Endothelial cell of umbilical vein (primary cell): ENCODE measurements at regions not wholly inside any gene's neighbourhood (a gene's known extent, or its start where the extent isn't known, plus 50 kb on each side); places are given as distances from the start of the nearest gene placed in this dataset.

Source experiments
- BruUV-seq: library from RNA; stranded (reverse); fragments of 400-500 nt; replicated peaks from 2 replicates; lab custom pipeline; 2021; lab: Mats Ljungman, UMichigan
- CTCF ChIA-PET: fragments of 300-600, 350-600 bp; sonication (Branson Sonifier 250); formaldehyde crosslinking; loops from one replicate; lab custom pipeline; 2021; ENCODE audit warnings: antibody characterized with exemption, inconsistent platforms; lab: Charles Lee
- POLR2A ChIA-PET: fragments of 300-600, 350-600 bp; sonication (Branson Sonifier 250); formaldehyde crosslinking; loops from one replicate; lab custom pipeline; 2021; ENCODE audit warnings: antibody characterized with exemption, inconsistent platforms; lab: Charles Lee
- DNase-seq: peaks from one replicate; pipeline ENCODE4 v3.0.0-alpha.2; 2011; ENCODE audit warnings: low read depth, low spot score
- FAIRE-seq: peaks from 2 replicates; lab custom pipeline; 2011; peaks lifted over from hg19 to GRCh38; lab: Jason Lieb, UNC
- H2AFZ ChIP-seq: 2 replicates; pipeline ENCODE4 v1.6.0; 2012; ENCODE audit warnings: low read depth, low read length, control low read depth, inconsistent platforms
- H3K27ac ChIP-seq: 2 replicates; pipeline ENCODE4 v1.5.1; 2011; ENCODE audit warnings: low read depth, mild to moderate bottlenecking, control low read depth, low read length, moderate library complexity; ENCODE audit not compliant: insufficient read depth
- H3K27me3 ChIP-seq, 2 experiments: 2 replicates each; pipeline versions ENCODE4 v1.6.0 to v1.6.1; 2011; ENCODE audit warnings: low read length in 2 of 2, mixed read lengths in 1 of 2; ENCODE audit not compliant: control insufficient read depth in 2 of 2, insufficient read depth in 2 of 2
- H3K36me3 ChIP-seq, 2 experiments: 2 replicates in 1 of 2; 3 replicates in 1 of 2; pipeline ENCODE4 v1.5.1; 2011; ENCODE audit warnings: low read length in 2 of 2, mild to moderate bottlenecking in 1 of 2, moderate library complexity in 1 of 2; ENCODE audit not compliant: control insufficient read depth in 2 of 2, insufficient read depth in 2 of 2; ENCODE audit errors: extremely low read depth in 1 of 2
- H3K4me1 ChIP-seq: 3 replicates; pipeline ENCODE4 v1.5.1; 2011; ENCODE audit warnings: mild to moderate bottlenecking, low read length; ENCODE audit not compliant: control insufficient read depth, insufficient read depth; ENCODE audit errors: extremely low read depth
- H3K4me2 ChIP-seq: 2 replicates; pipeline ENCODE4 v1.6.1; 2011; ENCODE audit warnings: low read length, control low read depth, mixed read lengths; ENCODE audit not compliant: insufficient read depth
- H3K4me3 ChIP-seq, 3 experiments: fragments of 200-600 bp in 1 of 3; sonication (generic), shearing (Covaris generic) in 1 of 3; replicated peaks in 1 of 3; 2 replicates each; pipeline ENCODE4 v1.5.1; 2011 to 2016; ENCODE audit warnings: control low read depth in 3 of 3, low read length in 3 of 3, mild to moderate bottlenecking in 2 of 3, inconsistent platforms in 1 of 3, low read depth in 1 of 3, moderate library complexity in 1 of 3; ENCODE audit not compliant: insufficient read depth in 1 of 3
- H3K79me2 ChIP-seq: 2 replicates; pipeline ENCODE4 v1.6.0; 2012; ENCODE audit warnings: low read length, inconsistent platforms; ENCODE audit not compliant: control insufficient read depth, insufficient read depth
- H3K9ac ChIP-seq: replicated peaks from 2 replicates; pipeline ENCODE3; 2011; ENCODE audit warnings: low read length, control low read depth; ENCODE audit not compliant: insufficient read depth; ENCODE audit errors: extremely low read depth
- H3K9me1 ChIP-seq: replicated peaks from 3 replicates; pipeline ENCODE4 v1.6.0; 2011; ENCODE audit warnings: mild to moderate bottlenecking, low read length; ENCODE audit not compliant: control insufficient read depth, insufficient read depth; ENCODE audit errors: extremely low read depth
- H3K9me3 ChIP-seq: replicated peaks from 2 replicates; pipeline ENCODE4 v1.5.1; 2012; ENCODE audit warnings: low read length, inconsistent platforms; ENCODE audit not compliant: control insufficient read depth, insufficient read depth
- H4K20me1 ChIP-seq: replicated peaks from 2 replicates; pipeline ENCODE3; 2011; ENCODE audit warnings: mild to moderate bottlenecking, low read length; ENCODE audit not compliant: control insufficient read depth, insufficient read depth; ENCODE audit errors: extremely low read depth
- EZH2 ChIP-seq: IDR thresholded peaks from 2 replicates; pipeline ENCODE4 v1.6.1; 2012; ENCODE audit warnings: borderline replicate concordance, low read depth, mild to moderate bottlenecking, moderate library complexity, low read length, inconsistent platforms; ENCODE audit not compliant: severe bottlenecking
- FOS ChIP-seq: IDR thresholded peaks from 2 replicates; pipeline ENCODE4 v1.6.1; 2011; ENCODE audit warnings: mild to moderate bottlenecking, low read length, moderate library complexity, borderline replicate concordance; ENCODE audit not compliant: insufficient read depth
- GATA2 ChIP-seq: IDR thresholded peaks from 2 replicates; pipeline ENCODE4 v1.7.0; 2011; ENCODE audit warnings: low read depth, mild to moderate bottlenecking, moderate library complexity, mixed read lengths, low read length; ENCODE audit not compliant: insufficient read length, insufficient read depth
- JUN ChIP-seq: IDR thresholded peaks from 2 replicates; pipeline ENCODE4 v1.6.1; 2011; ENCODE audit warnings: borderline replicate concordance, low read depth; ENCODE audit not compliant: insufficient read length, insufficient read depth
- MYC ChIP-seq: IDR thresholded peaks from one replicate; pipeline ENCODE4 v1.6.1; 2011; ENCODE audit warnings: mild to moderate bottlenecking, low read depth, low read length
- POLR2A ChIP-seq: IDR thresholded peaks from 2 replicates; pipeline ENCODE4 v1.6.1; 2012; ENCODE audit warnings: low read depth, mild to moderate bottlenecking, control low read depth, low read length
- POLR2AphosphoS5 ChIP-seq: IDR thresholded peaks from 2 replicates; pipeline ENCODE4 v1.6.1; 2012; ENCODE audit warnings: low read depth, mild to moderate bottlenecking, control low read depth, low read length, moderate library complexity; ENCODE audit not compliant: insufficient read depth
- dilution Hi-C: fragments of 300-500 bp; cut with MboI; formaldehyde crosslinking; loops from one replicate; pipeline ENCODE4 v1.15.0; 2019; ENCODE audit warnings: low sequenced_read_pairs; ENCODE audit not compliant: extremely low pct_ligation_motif_present
- intact Hi-C: fragments of 100-400 bp; cut with micrococcal nuclease; formaldehyde crosslinking; loops from one replicate; pipeline ENCODE4 v1.10.0; 2022
- TF ChIP-seq, protein P1 (sequence below), 2 donors: IDR thresholded peaks; 1 replicate in 1 of 2; 2 replicates in 1 of 2; pipeline ENCODE4 v1.5.1; 2011; ENCODE audit warnings: low read length in 2 of 2, mild to moderate bottlenecking in 2 of 2, moderate library complexity in 2 of 2, control low read depth in 1 of 2, inconsistent platforms in 1 of 2, low read depth in 1 of 2; ENCODE audit not compliant: insufficient read depth in 1 of 2; ENCODE audit errors: extremely low read depth in 1 of 2
- TF ChIP-seq, protein P2 (sequence below): IDR thresholded peaks from 2 replicates; pipeline ENCODE4 v1.6.1; 2011; ENCODE audit not compliant: insufficient read depth, insufficient read length

DNA sequence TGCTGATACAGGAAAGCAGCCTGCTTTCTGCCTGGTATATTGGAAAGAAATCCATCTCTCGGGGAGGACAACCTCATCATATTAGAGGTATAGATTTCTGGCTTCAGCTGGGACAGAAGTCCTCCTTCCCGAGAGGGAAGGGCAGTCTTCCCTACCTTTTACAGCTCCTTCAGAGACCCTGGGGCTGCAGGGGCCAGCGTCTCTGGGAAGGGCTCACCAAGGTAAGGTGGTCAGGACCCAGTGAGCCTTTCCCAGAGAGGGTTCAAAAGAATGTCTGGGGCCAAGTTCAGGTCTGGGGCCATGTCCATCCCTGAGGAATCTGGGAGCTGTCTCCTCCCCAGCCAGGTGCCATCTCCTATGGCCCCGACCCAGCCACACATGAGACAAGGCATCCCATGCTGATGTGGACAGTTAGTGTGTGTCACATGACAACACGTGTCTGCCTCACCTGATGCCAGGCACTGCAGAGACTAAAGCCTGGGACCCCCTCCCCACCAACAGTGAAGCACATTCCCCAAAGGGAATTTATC, 136.4 kb downstream of the URI1 start:
- H3K9ac ChIP-seq = no peak overlapping the region
- no peak overlapping the region for H2AFZ ChIP-seq
- no peaks in the 10 kb centered on the region for H3K36me3 ChIP-seq
- POLR2A ChIA-PET = no interaction called here
- no peak for FAIRE-seq
- no peaks in the 10 kb centered on the region for H3K79me2 ChIP-seq
- TF ChIP-seq POLR2A (no peak), FOS (no peak), JUN (no peak), MYC (no peak), GATA2 (no peak), POLR2AphosphoS5 (no peak), EZH2 (no peak)
- TF ChIP-seq, protein P1, sequence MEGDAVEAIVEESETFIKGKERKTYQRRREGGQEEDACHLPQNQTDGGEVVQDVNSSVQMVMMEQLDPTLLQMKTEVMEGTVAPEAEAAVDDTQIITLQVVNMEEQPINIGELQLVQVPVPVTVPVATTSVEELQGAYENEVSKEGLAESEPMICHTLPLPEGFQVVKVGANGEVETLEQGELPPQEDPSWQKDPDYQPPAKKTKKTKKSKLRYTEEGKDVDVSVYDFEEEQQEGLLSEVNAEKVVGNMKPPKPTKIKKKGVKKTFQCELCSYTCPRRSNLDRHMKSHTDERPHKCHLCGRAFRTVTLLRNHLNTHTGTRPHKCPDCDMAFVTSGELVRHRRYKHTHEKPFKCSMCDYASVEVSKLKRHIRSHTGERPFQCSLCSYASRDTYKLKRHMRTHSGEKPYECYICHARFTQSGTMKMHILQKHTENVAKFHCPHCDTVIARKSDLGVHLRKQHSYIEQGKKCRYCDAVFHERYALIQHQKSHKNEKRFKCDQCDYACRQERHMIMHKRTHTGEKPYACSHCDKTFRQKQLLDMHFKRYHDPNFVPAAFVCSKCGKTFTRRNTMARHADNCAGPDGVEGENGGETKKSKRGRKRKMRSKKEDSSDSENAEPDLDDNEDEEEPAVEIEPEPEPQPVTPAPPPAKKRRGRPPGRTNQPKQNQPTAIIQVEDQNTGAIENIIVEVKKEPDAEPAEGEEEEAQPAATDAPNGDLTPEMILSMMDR (IDR thresholded peaks at IDR 0.05; ENCODE audit: extremely low read depth in 1 of 2, insufficient read depth in 1 of 2, low read depth in 1 of 2, low read length in 2 of 2) = no peak
- TF ChIP-seq, protein P2, sequence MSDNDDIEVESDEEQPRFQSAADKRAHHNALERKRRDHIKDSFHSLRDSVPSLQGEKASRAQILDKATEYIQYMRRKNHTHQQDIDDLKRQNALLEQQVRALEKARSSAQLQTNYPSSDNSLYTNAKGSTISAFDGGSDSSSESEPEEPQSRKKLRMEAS = no peak
- no peak overlapping the region for H3K4me3 ChIP-seq
- no peak overlapping the region for H3K27ac ChIP-seq
- no peaks in the 10 kb centered on the region for H3K9me1 ChIP-seq
- no peaks in the 10 kb centered on the region for H3K4me1 ChIP-seq
- intact Hi-C loops (no loop called here), dilution Hi-C loops (no loop called here)
- H3K4me2 ChIP-seq = no peak overlapping the region
- no TSS peak for BruUV-seq
- no peaks in the 10 kb centered on the region for H3K27me3 ChIP-seq
- CTCF ChIA-PET = no interaction called here
- no peaks in the 10 kb centered on the region for H3K9me3 ChIP-seq
- no peaks in the 10 kb centered on the region for H4K20me1 ChIP-seq
- no peak for DNase-seq
